ENCODE measurements at regions not wholly inside any gene's neighbourhood (a gene's known extent, or its start where the extent isn't known, plus 50 kb on each side); places are given as distances from the start of the nearest gene placed in this dataset.

DNA sequence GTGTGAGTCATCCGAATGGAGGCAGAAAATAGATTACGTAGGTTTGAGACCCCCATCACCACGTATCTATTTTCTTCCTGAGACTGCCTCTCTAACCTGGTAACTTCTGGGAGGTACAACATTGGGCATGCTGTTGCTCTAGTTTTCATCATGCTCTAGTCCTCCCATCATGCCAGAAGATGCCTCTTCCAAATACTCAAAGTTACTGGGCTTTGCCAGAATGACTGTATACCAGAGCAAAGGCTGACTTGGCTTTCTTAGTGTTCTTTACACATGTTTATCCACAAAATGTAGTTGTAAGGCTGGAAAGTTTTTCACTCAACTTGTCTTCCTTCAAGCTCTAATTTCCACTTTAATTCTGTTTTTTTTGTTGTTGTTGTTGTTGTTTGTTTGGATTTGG, 370.5 kb downstream of the MDFIC start:
- TF ChIP-seq, protein P1, sequence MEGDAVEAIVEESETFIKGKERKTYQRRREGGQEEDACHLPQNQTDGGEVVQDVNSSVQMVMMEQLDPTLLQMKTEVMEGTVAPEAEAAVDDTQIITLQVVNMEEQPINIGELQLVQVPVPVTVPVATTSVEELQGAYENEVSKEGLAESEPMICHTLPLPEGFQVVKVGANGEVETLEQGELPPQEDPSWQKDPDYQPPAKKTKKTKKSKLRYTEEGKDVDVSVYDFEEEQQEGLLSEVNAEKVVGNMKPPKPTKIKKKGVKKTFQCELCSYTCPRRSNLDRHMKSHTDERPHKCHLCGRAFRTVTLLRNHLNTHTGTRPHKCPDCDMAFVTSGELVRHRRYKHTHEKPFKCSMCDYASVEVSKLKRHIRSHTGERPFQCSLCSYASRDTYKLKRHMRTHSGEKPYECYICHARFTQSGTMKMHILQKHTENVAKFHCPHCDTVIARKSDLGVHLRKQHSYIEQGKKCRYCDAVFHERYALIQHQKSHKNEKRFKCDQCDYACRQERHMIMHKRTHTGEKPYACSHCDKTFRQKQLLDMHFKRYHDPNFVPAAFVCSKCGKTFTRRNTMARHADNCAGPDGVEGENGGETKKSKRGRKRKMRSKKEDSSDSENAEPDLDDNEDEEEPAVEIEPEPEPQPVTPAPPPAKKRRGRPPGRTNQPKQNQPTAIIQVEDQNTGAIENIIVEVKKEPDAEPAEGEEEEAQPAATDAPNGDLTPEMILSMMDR (IDR thresholded peaks at IDR 0.05), result no peak
- no peak for TF ChIP-seq POLR2A (IDR thresholded peaks at IDR 0.05)

All from esophagus squamous epithelium (tissue), 4 donors.